Esophagus muscularis mucosa (tissue), 4 donors: ENCODE measurements at regions not wholly inside any gene's neighbourhood (a gene's known extent, or its start where the extent isn't known, plus 50 kb on each side); places are given as distances from the start of the nearest gene placed in this dataset.

ENCODE experiments used
- CTCF ChIP-seq, 3 experiments: fragments of 200-600 bp in 2 of 3; fragments of 450-650 bp in 1 of 3; sonication (generic) in 2 of 3; IDR thresholded peaks; one replicate each; pipeline ENCODE4 v1.5.1; 2017 to 2019; ENCODE audit warnings: antibody characterized with exemption in 3 of 3, mild to moderate bottlenecking in 2 of 3, moderate library complexity in 1 of 3
- EP300 ChIP-seq: sonication (generic); formaldehyde crosslinking; IDR thresholded peaks from one replicate; pipeline ENCODE4 v1.6.1; 2017; ENCODE audit warnings: antibody characterized with exemption
- POLR2A ChIP-seq: fragments of 450-650 bp; IDR thresholded peaks from one replicate; pipeline ENCODE4 v1.6.1; 2017; ENCODE audit warnings: antibody characterized with exemption, moderate library complexity, mild to moderate bottlenecking, low read depth
- POLR2AphosphoS5 ChIP-seq, 2 donors: sonication (generic); formaldehyde crosslinking; IDR thresholded peaks; one replicate each; pipeline ENCODE4 v1.6.1; 2017; ENCODE audit warnings: antibody characterized with exemption in 2 of 2

- no peak for TF ChIP-seq CTCF (IDR thresholded peaks at IDR 0.05)
- TF ChIP-seq POLR2A: no peak
- no peak for TF ChIP-seq POLR2AphosphoS5 (IDR thresholded peaks at IDR 0.05)
- TF ChIP-seq EP300: no peak
These were observed 78.3 kb upstream of the NFASC start for GRCh38 chr1:204792354-204792692.
